ENCODE measurements at regions not wholly inside any gene's neighbourhood (a gene's known extent, or its start where the extent isn't known, plus 50 kb on each side); places are given as distances from the start of the nearest gene placed in this dataset.

- no peak for DNase-seq
Observed at GRCh38 chr14:38900887-38901286, 202.1 kb downstream of the SEC23A start.

GRCh38 chr14:38887696-38888095 is 215.3 kb downstream of the SEC23A start:
- no peak for DNase-seq

GRCh38 chr14:38884109-38884508 is 218.9 kb downstream of the SEC23A start:
- no peak for DNase-seq

- DNase-seq, result no peak
Observed at GRCh38 chr14:38883127-38883526, 219.9 kb downstream of the SEC23A start.

- no peak for DNase-seq
Observed at GRCh38 chr14:38882533-38882932, 220.5 kb downstream of the SEC23A start.

GRCh38 chr14:38880643-38881524 is 222.2 kb downstream of the SEC23A start:
- DNase-seq, result no peak

- no peak for DNase-seq
Observed at GRCh38 chr14:38877744-38878388, 225.2 kb downstream of the SEC23A start.

GRCh38 chr14:38874721-38875120 is 228.3 kb downstream of the SEC23A start:
- DNase-seq, result no peak

- no peak for DNase-seq
Observed at GRCh38 chr14:38873941-38874612, 229.0 kb downstream of the SEC23A start.

GRCh38 chr14:38870296-38870836 is 232.7 kb downstream of the SEC23A start:
- no peak for DNase-seq

- DNase-seq, result no peak
Observed at GRCh38 chr14:38868399-38869290, 234.4 kb downstream of the SEC23A start.

GRCh38 chr14:38867561-38868150 is 235.4 kb downstream of the SEC23A start:
- peak; percentile 75 for DNase-seq

GRCh38 chr14:38866461-38866860 is 236.6 kb downstream of the SEC23A start:
- no peak for DNase-seq

GRCh38 chr14:38862366-38862765 is 240.7 kb downstream of the SEC23A start:
- DNase-seq, result no peak

GRCh38 chr14:38860530-38860929 is 242.5 kb downstream of the SEC23A start:
- no peak for DNase-seq

- DNase-seq, result no peak
Observed at GRCh38 chr14:38856798-38857197, 246.2 kb downstream of the SEC23A start.

- DNase-seq, result no peak
Observed at GRCh38 chr14:38855513-38855912, 247.5 kb downstream of the SEC23A start.

- DNase-seq, result no peak
Observed at GRCh38 chr14:38851111-38851510, 251.9 kb downstream of the SEC23A start.

- DNase-seq, result no peak
Observed at GRCh38 chr14:38850664-38851063, 252.4 kb downstream of the SEC23A start.

- DNase-seq, result peak; percentile 52
Observed at GRCh38 chr14:38848243-38848935, 254.6 kb downstream of the SEC23A start.

- DNase-seq, result no peak
Observed at GRCh38 chr14:38847161-38847560, 255.9 kb downstream of the SEC23A start.

Data from skin of body (tissue), 1 donor.